OCI-LY1 (cell line): ENCODE measurements at regions not wholly inside any gene's neighbourhood (a gene's known extent, or its start where the extent isn't known, plus 50 kb on each side); places are given as distances from the start of the nearest gene placed in this dataset.

Source experiments
- H2AFZ ChIP-seq: fragments of 200-600 bp; sonication (generic), shearing (Covaris generic); 2 replicates; pipeline ENCODE4 v1.6.0; 2014; ENCODE audit warnings: antibody characterized with exemption, mild to moderate bottlenecking, low read length
- H3F3A ChIP-seq: fragments of 200-600 bp; sonication (generic), shearing (Covaris generic); 2 replicates; pipeline ENCODE4 v1.6.0; 2014; ENCODE audit warnings: mild to moderate bottlenecking, antibody characterized with exemption, low read length, moderate library complexity; ENCODE audit not compliant: insufficient read depth
- H3K27ac ChIP-seq: fragments of 200-600 bp; sonication (generic); 2 replicates; pipeline ENCODE4 v1.5.1; 2014; ENCODE audit warnings: low read length, mixed run types, mild to moderate bottlenecking, low read depth; ENCODE audit not compliant: poor library complexity, severe bottlenecking
- H3K27me3 ChIP-seq: fragments of 200-600 bp; sonication (generic); 2 replicates; pipeline ENCODE4 v1.6.0; 2014; ENCODE audit warnings: antibody characterized with exemption, mild to moderate bottlenecking, low read length, moderate library complexity; ENCODE audit not compliant: insufficient read depth
- H3K36me3 ChIP-seq: fragments of 200-600 bp; sonication (generic); 2 replicates; pipeline ENCODE4 v1.6.1; 2014; ENCODE audit warnings: mild to moderate bottlenecking, antibody characterized with exemption, low read length, moderate library complexity, mixed read lengths; ENCODE audit not compliant: insufficient read depth
- H3K4me1 ChIP-seq: fragments of 200-600 bp; sonication (generic); 2 replicates; pipeline ENCODE4 v1.5.1; 2014; ENCODE audit warnings: mild to moderate bottlenecking, low read length, moderate library complexity; ENCODE audit not compliant: insufficient read depth, severe bottlenecking
- H3K4me2 ChIP-seq: fragments of 200-600 bp; sonication (generic), shearing (Covaris generic); 2 replicates; pipeline ENCODE4 v1.6.1; 2014; ENCODE audit warnings: low read length
- H3K4me3 ChIP-seq: fragments of 200-600 bp; sonication (generic); 2 replicates; pipeline ENCODE4 v1.5.1; 2014; ENCODE audit warnings: low read length, low read depth, mild to moderate bottlenecking, mixed read lengths; ENCODE audit not compliant: poor library complexity, severe bottlenecking
- H3K79me2 ChIP-seq: fragments of 200-600 bp; shearing (Covaris generic); 2 replicates; pipeline ENCODE4 v1.6.1; 2016; ENCODE audit warnings: mixed run types, low read length, mixed read lengths; ENCODE audit not compliant: insufficient read depth
- H3K9ac ChIP-seq: fragments of 200-600 bp; sonication (generic), shearing (Covaris generic); 2 replicates; pipeline ENCODE4 v1.6.1; 2014; ENCODE audit warnings: mild to moderate bottlenecking, low read length, mixed read lengths
- H3K9me2 ChIP-seq: fragments of 200-600 bp; sonication (generic), shearing (Covaris generic); 2 replicates; pipeline ENCODE4 v1.6.1; 2014; ENCODE audit warnings: low read depth, mild to moderate bottlenecking, low read length, mixed read lengths
- H3K9me3 ChIP-seq: fragments of 200-600 bp; shearing (Covaris generic); 2 replicates; pipeline ENCODE4 v1.6.1; 2014; ENCODE audit warnings: low read length, mixed read lengths
- H4K20me1 ChIP-seq: fragments of 200-600 bp; sonication (generic), shearing (Covaris generic); 2 replicates; pipeline ENCODE4 v1.6.0; 2016; ENCODE audit warnings: mild to moderate bottlenecking, low read length; ENCODE audit not compliant: insufficient read depth
- CTCF ChIP-seq: fragments of 200-600 bp; sonication (generic), shearing (Covaris generic); IDR thresholded peaks from 2 replicates; pipeline ENCODE4 v1.5.1; 2017; ENCODE audit warnings: mild to moderate bottlenecking, antibody characterized with exemption, low read length, moderate library complexity, mixed read lengths
- EZH2 ChIP-seq: fragments of 200-600 bp; sonication (generic), shearing (Covaris generic); IDR thresholded peaks from 2 replicates; pipeline ENCODE4 v1.8.0; 2017; ENCODE audit warnings: borderline replicate concordance, mixed run types, mild to moderate bottlenecking, antibody characterized with exemption, low read length, moderate library complexity, mixed read lengths

- no peak overlapping the region for H2AFZ ChIP-seq
- no peaks in the 10 kb centered on the region for H3F3A ChIP-seq
- no peaks in the 10 kb centered on the region for H3K4me1 ChIP-seq
- no peaks in the 10 kb centered on the region for H3K79me2 ChIP-seq
- H4K20me1 ChIP-seq, result no peaks in the 10 kb centered on the region
- no peaks in the 10 kb centered on the region for H3K27me3 ChIP-seq
- TF ChIP-seq CTCF (no peak), EZH2 (no peak)
- no peak overlapping the region for H3K9ac ChIP-seq
- no peak overlapping the region for H3K27ac ChIP-seq
- H3K36me3 ChIP-seq, result no peaks in the 10 kb centered on the region
- no peaks in the 10 kb centered on the region for H3K9me3 ChIP-seq
- H3K4me2 ChIP-seq, result no peak overlapping the region
- no peaks in the 10 kb centered on the region for H3K9me2 ChIP-seq
- H3K4me3 ChIP-seq, result no peak overlapping the region
Measured at GRCh38 chr9:18106006-18106560, 367.9 kb upstream of the ADAMTSL1 start.

GRCh38 chr9:18109675-18110074, 364.3 kb upstream of the ADAMTSL1 start:
- no peaks in the 10 kb centered on the region for H3K9me2 ChIP-seq
- H3K4me2 ChIP-seq, result no peak overlapping the region
- H3K9ac ChIP-seq, result no peak overlapping the region
- no peak for TF ChIP-seq EZH2
- TF ChIP-seq CTCF, result no peak
- H2AFZ ChIP-seq, result no peak overlapping the region
- H4K20me1 ChIP-seq, result no peaks in the 10 kb centered on the region
- no peaks in the 10 kb centered on the region for H3K9me3 ChIP-seq
- no peaks in the 10 kb centered on the region for H3K27me3 ChIP-seq
- no peak overlapping the region for H3K27ac ChIP-seq
- H3K79me2 ChIP-seq, result no peaks in the 10 kb centered on the region
- H3F3A ChIP-seq, result no peaks in the 10 kb centered on the region
- H3K36me3 ChIP-seq, result no peaks in the 10 kb centered on the region
- H3K4me3 ChIP-seq, result no peak overlapping the region
- no peaks in the 10 kb centered on the region for H3K4me1 ChIP-seq

GRCh38 chr9:18111146-18111545, 362.8 kb upstream of the ADAMTSL1 start:
- H3K27me3 ChIP-seq, result no peaks in the 10 kb centered on the region
- no peak overlapping the region for H3K27ac ChIP-seq
- no peak for TF ChIP-seq EZH2
- TF ChIP-seq CTCF, result no peak
- H4K20me1 ChIP-seq, result no peaks in the 10 kb centered on the region
- no peak overlapping the region for H3K4me3 ChIP-seq
- no peaks in the 10 kb centered on the region for H3K36me3 ChIP-seq
- no peaks in the 10 kb centered on the region for H3K9me2 ChIP-seq
- no peak overlapping the region for H3K9ac ChIP-seq
- no peaks in the 10 kb centered on the region for H3F3A ChIP-seq
- H3K4me1 ChIP-seq, result no peaks in the 10 kb centered on the region
- H3K9me3 ChIP-seq, result no peaks in the 10 kb centered on the region
- H3K79me2 ChIP-seq, result no peaks in the 10 kb centered on the region
- H2AFZ ChIP-seq, result no peak overlapping the region
- H3K4me2 ChIP-seq, result no peak overlapping the region
